GM21717 (cell line): ENCODE measurements at regions not wholly inside any gene's neighbourhood (a gene's known extent, or its start where the extent isn't known, plus 50 kb on each side); places are given as distances from the start of the nearest gene placed in this dataset.
"Not testable (repeated sequence)": the region's sequence is repeated elsewhere in the genome, so short reads cannot be mapped to it uniquely, and the experiment has no call there.

Source experiments
- ATAC-seq: cut with Tn5 transposase; IDR thresholded peaks from one replicate; pipeline ENCODE4 v1.9.1; 2021; ENCODE audit warnings: mild to moderate bottlenecking, moderate library complexity; ENCODE audit not compliant: unreplicated experiment

GRCh38 chr9:38342532-38342931, 50.0 kb upstream of the ALDH1B1 start:
- no peak for ATAC-seq

- no peak for ATAC-seq
Measured at GRCh38 chr9:38342096-38342495, 50.4 kb upstream of the ALDH1B1 start.

- no peak for ATAC-seq
Measured at GRCh38 chr9:38339496-38339895, 53.0 kb upstream of the ALDH1B1 start.

GRCh38 chr9:38339087-38339486, 53.4 kb upstream of the ALDH1B1 start:
- ATAC-seq = no peak

GRCh38 chr9:38338342-38339018, 54.0 kb upstream of the ALDH1B1 start:
- no peak for ATAC-seq

- ATAC-seq = no peak
Measured at GRCh38 chr9:38337706-38338264, 54.7 kb upstream of the ALDH1B1 start.

- no peak for ATAC-seq
Measured at GRCh38 chr9:38337181-38337580, 55.3 kb upstream of the ALDH1B1 start.

GRCh38 chr9:38336341-38336740, 56.2 kb upstream of the ALDH1B1 start:
- ATAC-seq = no peak

- no peak for ATAC-seq
Measured at GRCh38 chr9:38335686-38336085, 56.8 kb upstream of the ALDH1B1 start.

GRCh38 chr9:38334234-38334633, 58.3 kb upstream of the ALDH1B1 start:
- ATAC-seq = no peak

- no peak for ATAC-seq
Measured at GRCh38 chr9:38333047-38333446, 59.5 kb upstream of the ALDH1B1 start.

GRCh38 chr9:38332625-38333024, 59.9 kb upstream of the ALDH1B1 start:
- no peak for ATAC-seq

GRCh38 chr9:38331141-38331540, 61.4 kb upstream of the ALDH1B1 start:
- no peak for ATAC-seq

- ATAC-seq = no peak
Measured at GRCh38 chr9:38329968-38330367, 62.5 kb upstream of the ALDH1B1 start.

- ATAC-seq = no peak
Measured at GRCh38 chr9:38328765-38329164, 63.7 kb upstream of the ALDH1B1 start.

- no peak for ATAC-seq
Measured at GRCh38 chr9:38326122-38326521, 66.4 kb upstream of the ALDH1B1 start.

- not testable (repeated sequence) for ATAC-seq
Measured at GRCh38 chr9:38324213-38324612, 68.3 kb upstream of the ALDH1B1 start.

GRCh38 chr9:38322937-38323336, 69.6 kb upstream of the ALDH1B1 start:
- no peak for ATAC-seq

GRCh38 chr9:38319496-38320173, 72.9 kb upstream of the ALDH1B1 start:
- ATAC-seq = no peak

- ATAC-seq = peak; percentile 90
Measured at GRCh38 chr9:38318759-38319495, 73.6 kb upstream of the ALDH1B1 start.

GRCh38 chr9:38316166-38316780, 76.2 kb upstream of the ALDH1B1 start:
- ATAC-seq = no peak
